A673 (cell line): ENCODE measurements at regions not wholly inside any gene's neighbourhood (a gene's known extent, or its start where the extent isn't known, plus 50 kb on each side); places are given as distances from the start of the nearest gene placed in this dataset.

Experiments used
- EZH2 ChIP-seq: fragments of 200-600 bp; sonication (generic); IDR thresholded peaks from 2 replicates; pipeline ENCODE4 v1.6.1; 2017; ENCODE audit warnings: borderline replicate concordance, low read depth, mild to moderate bottlenecking, mixed read lengths, antibody characterized with exemption, low read length; ENCODE audit not compliant: poor library complexity, severe bottlenecking
- TF ChIP-seq, protein P1 (sequence below): fragments of 300-800, 200-600 bp; sonication (generic); conservative IDR thresholded peaks from 2 replicates; pipeline ENCODE4 v1.5.1; 2017; ENCODE audit warnings: low read depth, mild to moderate bottlenecking, antibody characterized with exemption, low read length, moderate library complexity, mixed read lengths

GRCh38 chr4:171448919-171449481 is 364.2 kb upstream of the GALNTL6 start:
- TF ChIP-seq, protein P1, sequence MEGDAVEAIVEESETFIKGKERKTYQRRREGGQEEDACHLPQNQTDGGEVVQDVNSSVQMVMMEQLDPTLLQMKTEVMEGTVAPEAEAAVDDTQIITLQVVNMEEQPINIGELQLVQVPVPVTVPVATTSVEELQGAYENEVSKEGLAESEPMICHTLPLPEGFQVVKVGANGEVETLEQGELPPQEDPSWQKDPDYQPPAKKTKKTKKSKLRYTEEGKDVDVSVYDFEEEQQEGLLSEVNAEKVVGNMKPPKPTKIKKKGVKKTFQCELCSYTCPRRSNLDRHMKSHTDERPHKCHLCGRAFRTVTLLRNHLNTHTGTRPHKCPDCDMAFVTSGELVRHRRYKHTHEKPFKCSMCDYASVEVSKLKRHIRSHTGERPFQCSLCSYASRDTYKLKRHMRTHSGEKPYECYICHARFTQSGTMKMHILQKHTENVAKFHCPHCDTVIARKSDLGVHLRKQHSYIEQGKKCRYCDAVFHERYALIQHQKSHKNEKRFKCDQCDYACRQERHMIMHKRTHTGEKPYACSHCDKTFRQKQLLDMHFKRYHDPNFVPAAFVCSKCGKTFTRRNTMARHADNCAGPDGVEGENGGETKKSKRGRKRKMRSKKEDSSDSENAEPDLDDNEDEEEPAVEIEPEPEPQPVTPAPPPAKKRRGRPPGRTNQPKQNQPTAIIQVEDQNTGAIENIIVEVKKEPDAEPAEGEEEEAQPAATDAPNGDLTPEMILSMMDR, result no peak
- no peak for TF ChIP-seq EZH2
